Activated CD4-positive, CD25-positive, alpha-beta regulatory T cell treated with anti-CD3 and anti-CD28 coated beads, Interleukin-2, amount 50 U/mL, for 24 hours (primary cell): ENCODE measurements at regions not wholly inside any gene's neighbourhood (a gene's known extent, or its start where the extent isn't known, plus 50 kb on each side); places are given as distances from the start of the nearest gene placed in this dataset.
A peak's percentile ranks its signal among the peaks of the same experiment; 100 is the strongest.
"Not testable (repeated sequence)": the region's sequence is repeated elsewhere in the genome, so short reads cannot be mapped to it uniquely, and the experiment has no call there.

ENCODE experiments used
- ATAC-seq, 2 donors: fragments of 150-1000 bp; cut with Tn5 transposase; one replicate each; pipeline ENCODE4 v1.10.0; 2021; ENCODE audit warnings: mild to moderate bottlenecking in 1 of 2, moderate library complexity in 1 of 2

- no peak for ATAC-seq
These were observed 288.3 kb upstream of the AMIGO2 start for GRCh38 chr12:47367912-47368537.

GRCh38 chr12:47366579-47366978 is 286.8 kb upstream of the AMIGO2 start:
- no peak for ATAC-seq

GRCh38 chr12:47366157-47366556 is 286.4 kb upstream of the AMIGO2 start:
- ATAC-seq = no peak

GRCh38 chr12:47365443-47366076 is 285.8 kb upstream of the AMIGO2 start:
- ATAC-seq = peak in 1 of 2 donors; percentile 19

GRCh38 chr12:47364261-47364660 is 284.5 kb upstream of the AMIGO2 start:
- ATAC-seq = no peak

DNA sequence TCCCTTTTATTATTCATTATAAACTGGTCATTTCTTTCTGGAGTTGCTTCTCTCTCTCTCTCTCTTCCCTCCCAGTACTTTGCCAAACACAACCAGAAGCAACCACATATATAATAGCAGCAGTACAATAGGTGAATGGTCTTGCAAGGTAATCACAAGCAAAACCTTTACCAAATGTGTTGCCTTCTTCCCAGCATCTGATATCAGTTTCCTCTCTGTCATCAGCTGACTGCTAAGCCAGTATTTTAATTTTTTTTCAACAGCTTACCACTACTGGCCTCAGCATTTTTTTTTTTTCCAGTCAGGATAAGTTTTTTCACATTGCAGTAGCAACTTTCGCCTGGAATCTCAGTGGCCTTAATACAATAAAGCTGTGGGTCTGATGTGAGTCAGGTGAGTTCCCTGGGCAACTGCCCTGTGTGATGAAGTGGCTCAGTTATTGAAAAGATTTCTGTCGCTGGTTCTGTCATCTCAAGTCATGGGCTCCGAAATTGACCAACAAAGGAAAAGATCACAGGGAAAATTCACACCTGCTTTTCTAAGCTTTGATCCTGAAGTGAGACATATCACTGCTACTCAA is 282.5 kb upstream of the AMIGO2 start:
- ATAC-seq = no peak

DNA sequence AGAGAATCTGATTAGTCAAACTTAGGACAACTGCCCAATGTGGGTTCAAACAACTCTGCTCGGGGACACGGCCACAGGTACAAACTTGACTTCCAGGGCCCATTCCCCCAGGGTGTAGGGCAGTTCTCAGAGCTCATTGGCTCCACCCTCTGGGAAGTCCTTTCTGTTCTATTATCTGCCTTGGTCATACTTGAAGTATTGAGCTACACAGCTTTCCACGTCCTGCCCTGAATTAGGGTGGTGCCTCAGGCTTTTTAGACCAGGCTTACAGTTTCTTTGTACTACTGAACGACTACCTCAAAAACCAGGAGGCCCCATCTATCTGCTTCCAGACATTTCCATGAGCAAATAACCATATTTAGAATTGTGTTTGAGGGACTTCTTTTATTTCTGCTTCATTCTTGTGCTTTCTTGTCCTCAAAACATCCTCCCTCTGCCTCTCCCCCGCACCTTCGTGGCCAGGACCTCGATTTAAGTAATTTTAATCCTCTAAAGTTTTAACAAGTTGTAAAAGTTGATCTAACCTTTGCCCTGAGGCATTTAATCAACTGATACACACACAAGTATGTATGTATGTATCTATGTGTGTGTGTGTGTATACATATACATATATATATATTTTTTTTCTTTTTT is 281.7 kb upstream of the AMIGO2 start:
- peak; percentile 72 to 76 for ATAC-seq

DNA sequence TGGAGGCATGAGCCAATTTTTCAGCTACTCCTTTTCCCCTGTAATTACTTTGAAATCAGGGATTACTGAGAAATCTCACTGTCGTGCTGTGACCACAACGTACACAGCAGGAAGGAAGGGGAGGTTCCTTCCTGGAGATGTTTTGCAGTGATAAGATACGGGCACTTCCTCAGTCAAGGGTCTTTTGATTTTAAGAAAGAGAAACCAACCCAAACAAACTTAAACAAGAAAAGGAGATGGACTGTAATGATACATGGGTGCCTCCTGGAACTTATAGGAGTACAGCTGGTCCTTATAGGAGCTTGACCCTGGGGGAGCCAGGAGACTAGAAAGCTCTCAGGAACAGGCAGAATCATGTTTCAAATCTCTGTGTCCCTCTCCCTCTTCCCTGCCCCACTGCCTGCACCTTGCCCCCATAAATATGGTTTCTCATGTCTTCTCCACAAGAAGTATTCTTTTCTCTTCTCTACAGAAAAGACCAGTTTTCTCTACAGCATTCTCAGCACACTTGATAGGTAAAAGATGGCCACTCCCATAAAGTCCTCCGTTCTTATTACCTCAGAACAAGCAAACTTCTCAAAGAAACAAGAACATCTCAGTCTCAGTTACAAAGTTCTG is 281.1 kb upstream of the AMIGO2 start:
- ATAC-seq = peak; percentile 10 to 11

DNA sequence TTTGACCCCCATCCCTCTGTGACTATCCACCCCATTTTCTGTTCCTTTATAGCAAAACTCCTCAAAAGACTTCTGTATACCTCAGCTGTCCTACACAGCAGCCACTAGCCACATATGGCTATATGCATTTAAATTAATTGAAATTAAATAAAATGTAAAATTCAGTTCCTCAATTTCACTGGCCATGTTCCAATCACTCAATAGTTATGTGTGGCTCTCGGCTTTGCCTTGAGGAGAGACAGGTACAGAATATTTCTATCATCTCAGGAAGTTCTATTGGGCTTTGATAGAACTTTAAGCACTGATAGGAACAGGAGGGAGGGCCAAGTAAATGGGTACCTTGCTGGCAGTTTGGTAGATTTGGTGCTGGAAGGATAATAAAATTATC is 280.3 kb upstream of the AMIGO2 start:
- ATAC-seq = no peak

- no peak for ATAC-seq
These were observed 279.7 kb upstream of the AMIGO2 start for GRCh38 chr12:47359310-47360092.

GRCh38 chr12:47357006-47357405 is 277.2 kb upstream of the AMIGO2 start:
- not testable (repeated sequence) for ATAC-seq

GRCh38 chr12:47356129-47356700 is 276.5 kb upstream of the AMIGO2 start:
- ATAC-seq = peak; percentile 80 to 84

DNA sequence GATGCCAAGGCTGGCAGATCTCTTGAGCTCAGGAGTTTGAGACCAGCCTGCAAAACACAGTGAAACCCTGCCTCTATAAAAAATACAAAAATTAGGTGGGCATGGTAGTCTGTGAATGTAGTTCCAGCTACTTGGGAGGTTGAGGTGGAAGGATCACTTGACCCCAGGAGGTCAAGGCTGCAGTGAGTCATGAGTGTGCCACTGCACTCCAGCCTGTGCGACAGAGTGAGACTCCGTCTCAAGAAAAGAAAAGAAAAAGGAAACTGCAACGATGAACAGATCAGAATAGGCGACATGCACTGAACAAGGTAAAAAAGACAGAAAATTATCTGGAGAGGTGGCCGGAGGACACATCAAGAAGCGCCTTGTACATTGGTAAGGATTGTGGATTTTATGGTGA is 273.7 kb upstream of the AMIGO2 start:
- ATAC-seq = no peak

DNA sequence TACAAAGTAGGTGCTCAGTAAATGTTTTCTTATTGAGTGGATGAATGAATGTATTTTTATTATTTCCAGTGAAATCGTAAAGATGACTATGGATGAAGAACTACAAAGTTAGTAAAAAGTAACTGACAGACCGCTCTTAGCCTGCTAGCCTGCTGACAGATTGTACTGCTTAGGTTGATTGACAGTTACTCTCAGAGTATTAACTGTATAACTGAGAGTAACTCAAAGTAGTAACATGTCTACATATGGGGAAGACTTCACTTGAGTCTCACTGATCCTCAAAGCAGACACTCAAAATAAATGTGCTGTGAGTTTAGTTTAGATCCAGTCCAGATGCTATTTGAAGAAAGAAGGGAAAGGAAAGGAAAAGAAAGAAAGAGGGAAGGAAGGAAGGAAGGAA is 272.3 kb upstream of the AMIGO2 start:
- ATAC-seq = no peak

DNA sequence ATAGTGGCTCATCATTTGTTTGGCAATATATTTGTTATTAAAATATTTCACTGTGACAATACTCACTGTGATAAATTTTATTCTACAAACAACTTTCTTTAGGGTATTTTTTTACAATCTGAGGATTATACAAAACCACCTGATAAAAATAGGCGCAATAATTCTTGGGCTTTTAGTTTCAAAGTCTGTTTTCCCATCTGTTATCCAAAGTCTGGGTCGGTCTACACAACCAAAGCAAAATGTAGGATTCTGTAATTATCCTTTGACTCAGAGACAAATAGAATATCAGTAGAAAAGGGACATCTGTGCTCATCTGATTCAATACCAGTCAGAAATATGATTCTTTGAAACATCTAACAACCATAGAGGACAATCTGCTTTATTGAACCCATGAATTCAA is 271.8 kb upstream of the AMIGO2 start:
- ATAC-seq = no peak

GRCh38 chr12:47350062-47350408 is 270.3 kb upstream of the AMIGO2 start:
- peak; percentile 88 to 95 for ATAC-seq

- no peak for ATAC-seq
These were observed 269.6 kb upstream of the AMIGO2 start for GRCh38 chr12:47349137-47350061.

- ATAC-seq = no peak
These were observed 268.4 kb upstream of the AMIGO2 start for GRCh38 chr12:47348206-47348605.

- ATAC-seq = no peak
These were observed 266.7 kb upstream of the AMIGO2 start for GRCh38 chr12:47346251-47347019.
